Psoas muscle (tissue), 7 donors: ENCODE measurements at regions not wholly inside any gene's neighbourhood (a gene's known extent, or its start where the extent isn't known, plus 50 kb on each side); places are given as distances from the start of the nearest gene placed in this dataset.

Experiments
- ATAC-seq, 4 donors: fragments of 200-7000 bp; cut with Tn5 transposase; one replicate each; pipeline ENCODE4 v1.9.1; 2020; ENCODE audit warnings: moderate library complexity in 3 of 4, mild to moderate bottlenecking in 2 of 4
- DNase-seq, 2 donors: peaks; one replicate each; pipeline ENCODE4 v3.0.0-alpha.2; 2020
- H3K27ac ChIP-seq: fragments of 200-600 bp; one replicate; pipeline ENCODE4 v1.8.0; 2022
- H3K27me3 ChIP-seq, 3 donors: fragments of 200-600 bp in 1 of 3; one replicate each; pipeline versions ENCODE4 v1.6.1 to v1.8.0; 2013 to 2022; ENCODE audit warnings: low read length in 2 of 3, mild to moderate bottlenecking in 2 of 3, moderate library complexity in 1 of 3; ENCODE audit not compliant: insufficient read depth in 3 of 3
- H3K36me3 ChIP-seq, 2 donors: fragments of 200-600 bp in 1 of 2; one replicate each; pipeline versions ENCODE4 v1.6.1 to v1.8.0; 2013 to 2022; ENCODE audit warnings: low read depth in 1 of 2, mild to moderate bottlenecking in 1 of 2, moderate library complexity in 1 of 2; ENCODE audit not compliant: insufficient read depth in 1 of 2
- H3K4me1 ChIP-seq: fragments of 200-600 bp; one replicate; pipeline ENCODE4 v1.8.0; 2022
- H3K4me3 ChIP-seq: fragments of 200-600 bp; one replicate; pipeline ENCODE4 v1.8.0; 2022; ENCODE audit warnings: mild to moderate bottlenecking
- H3K9me3 ChIP-seq: fragments of 200-600 bp; one replicate; pipeline ENCODE4 v1.8.0; 2022
- CTCF ChIP-seq: fragments of 200-600 bp; IDR thresholded peaks from one replicate; pipeline ENCODE4 v1.8.0; 2022; ENCODE audit warnings: antibody characterized with exemption
- WGBS, 3 donors: extraction: QIAGEN DNeasy Blood & Tissue Kit; methylation state at CpG; one replicate each; pipeline versions ENCODE4 v1.1.6 to v1.1.7; 2013; 5-methylcytosine and 5-hydroxymethylcytosine counted together
- intact Hi-C, 2 donors: fragments of 100-400 bp; cut with DNase I; formaldehyde crosslinking; loops; one replicate each; pipeline versions ENCODE4 v1.11.0 to v1.14.2; 2022
- donor health status: healthy with polysubstance abuse.
- donor health status: DM: no; HTN: no; CAD: no; lungs with moderate emphysema.
- donor health status: Bipolar disorder and iron deficiency.
- donor health status: healthy.
- donor health status: DM: yes; HTN: yes; CAD: no.
- donor health status: DM: no; HTN: no; CAD: no.
- donor health status: DM: yes; HTN: yes; CAD: no.

- TF ChIP-seq CTCF = no peak
- no peak overlapping the region for H3K4me3 ChIP-seq
- no peaks in the 10 kb centered on the region for H3K4me1 ChIP-seq
- H3K9me3 ChIP-seq = no peaks in the 10 kb centered on the region
- intact Hi-C loops = loop anchor here in 1 of 2 donors (5.0 kb wide), 1 partner anchor 71 kb away; no protein-coding TSS in a partner anchor
- H3K36me3 ChIP-seq = no peaks in the 10 kb centered on the region
- ATAC-seq (no peak), DNase-seq (no peak)
- H3K27me3 ChIP-seq = no peaks in the 10 kb centered on the region
- no peak overlapping the region for H3K27ac ChIP-seq
- 91 to 96% (median 94%) methylated on average over 3 of the region's 3 CpGs for WGBS, 3 donors
Measured at GRCh38 chr5:172568308-172568910, 72.7 kb upstream of the NEURL1B start.

DNA sequence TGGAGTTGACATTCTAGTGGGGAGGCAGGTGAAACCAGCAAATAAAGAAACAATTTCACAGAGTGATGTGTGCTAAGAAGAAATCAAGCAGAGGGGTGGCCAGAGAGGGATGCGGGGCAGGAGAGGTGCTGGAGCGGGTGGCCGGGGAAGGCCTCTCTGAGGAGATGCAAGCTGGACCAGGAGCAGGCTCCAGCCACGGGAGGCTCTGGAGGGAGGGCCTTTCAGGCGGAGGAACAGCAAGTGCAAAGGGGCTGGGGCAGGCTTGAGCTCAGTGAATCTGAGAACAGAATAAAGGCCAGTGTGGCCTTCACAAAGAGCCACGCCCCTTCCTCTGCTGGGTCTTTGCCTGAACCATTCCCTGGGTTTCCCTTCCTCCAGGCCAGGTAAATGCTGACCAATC, 73.2 kb upstream of the NEURL1B start:
- no peak for ATAC-seq
- 94 to 98% (median 96%) methylated on average over 6 of the region's 6 CpGs for WGBS, 3 donors
- no peaks in the 10 kb centered on the region for H3K9me3 ChIP-seq
- H3K4me1 ChIP-seq = no peaks in the 10 kb centered on the region
- DNase-seq = no peak
- no peak overlapping the region for H3K4me3 ChIP-seq
- H3K27me3 ChIP-seq = peaks cover 0 to under 1% (median 0%) of the 10 kb centered on the region in 3 donors
- intact Hi-C loops = loop anchor here in 1 of 2 donors (5.0 kb wide), 1 partner anchor 71 kb away; no protein-coding TSS in a partner anchor
- no peak overlapping the region for H3K27ac ChIP-seq
- no peaks in the 10 kb centered on the region for H3K36me3 ChIP-seq
- TF ChIP-seq CTCF = no peak

GRCh38 chr5:172567294-172567693, 73.8 kb upstream of the NEURL1B start:
- 75 to 78% (median 75%) methylated on average over 7 of the region's 7 CpGs for WGBS, 3 donors
- H3K27ac ChIP-seq = no peak overlapping the region
- H3K4me3 ChIP-seq = no peak overlapping the region
- intact Hi-C loops = loop anchor here in 1 of 2 donors (5.0 kb wide), 1 partner anchor 70 kb away; no protein-coding TSS in a partner anchor
- no peaks in the 10 kb centered on the region for H3K9me3 ChIP-seq
- H3K36me3 ChIP-seq = no peaks in the 10 kb centered on the region
- no peak for DNase-seq
- no peaks in the 10 kb centered on the region for H3K4me1 ChIP-seq
- TF ChIP-seq CTCF = no peak
- peaks cover 0 to 6% (median 0%) of the 10 kb centered on the region in 3 donors for H3K27me3 ChIP-seq
- no peak for ATAC-seq

GRCh38 chr5:172565931-172566665, 75.0 kb upstream of the NEURL1B start:
- no peaks in the 10 kb centered on the region for H3K4me1 ChIP-seq
- no peak for TF ChIP-seq CTCF
- WGBS, 3 donors = 79 to 84% (median 80%) methylated on average over 8 of the region's 8 CpGs
- no peak overlapping the region for H3K4me3 ChIP-seq
- no peak overlapping the region for H3K27ac ChIP-seq
- no peaks in the 10 kb centered on the region for H3K36me3 ChIP-seq
- no peak for DNase-seq
- intact Hi-C loops = loop anchor here in 1 of 2 donors (5.0 kb wide), 1 partner anchor 69 kb away; no protein-coding TSS in a partner anchor
- H3K27me3 ChIP-seq = peaks cover 0 to 6% (median 1%) of the 10 kb centered on the region in 3 donors
- no peaks in the 10 kb centered on the region for H3K9me3 ChIP-seq
- ATAC-seq = no peak
